HG02763 (cell line): ENCODE measurements at regions not wholly inside any gene's neighbourhood (a gene's known extent, or its start where the extent isn't known, plus 50 kb on each side); places are given as distances from the start of the nearest gene placed in this dataset.

Source experiments
- ATAC-seq: cut with Tn5 transposase; IDR thresholded peaks from one replicate; pipeline ENCODE4 v1.9.1; 2021; ENCODE audit warnings: mild to moderate bottlenecking, moderate library complexity; ENCODE audit not compliant: unreplicated experiment

- no peak for ATAC-seq
Observed at GRCh38 chr5:120988941-120989340, 524.8 kb downstream of the PRR16 start.

- ATAC-seq: no peak
Observed at GRCh38 chr5:120991569-120991968, 527.5 kb downstream of the PRR16 start.

- ATAC-seq: no peak
Observed at GRCh38 chr5:120994112-120994511, 530.0 kb downstream of the PRR16 start.

GRCh38 chr5:120999550-120999949 is 535.5 kb downstream of the PRR16 start:
- no peak for ATAC-seq

- ATAC-seq: no peak
Observed at GRCh38 chr5:121006217-121006616, 542.1 kb downstream of the PRR16 start.

GRCh38 chr5:121008041-121008440 is 543.9 kb downstream of the PRR16 start:
- ATAC-seq: no peak

GRCh38 chr5:121009058-121009457 is 545.0 kb downstream of the PRR16 start:
- ATAC-seq: no peak

GRCh38 chr5:121018004-121018403 is 553.9 kb downstream of the PRR16 start:
- ATAC-seq: no peak

- no peak for ATAC-seq
Observed at GRCh38 chr5:121019106-121019505, 555.0 kb downstream of the PRR16 start.

- no peak for ATAC-seq
Observed at GRCh38 chr5:121019734-121020133, 555.6 kb downstream of the PRR16 start.

- no peak for ATAC-seq
Observed at GRCh38 chr5:121021681-121022080, 557.6 kb downstream of the PRR16 start.

- ATAC-seq: no peak
Observed at GRCh38 chr5:121024416-121025311, 560.6 kb downstream of the PRR16 start.

GRCh38 chr5:121025671-121026070 is 561.6 kb downstream of the PRR16 start:
- no peak for ATAC-seq

- no peak for ATAC-seq
Observed at GRCh38 chr5:121027636-121028035, 563.5 kb downstream of the PRR16 start.

GRCh38 chr5:121029536-121030245 is 565.6 kb downstream of the PRR16 start:
- ATAC-seq: no peak

GRCh38 chr5:121031491-121031890 is 567.4 kb downstream of the PRR16 start:
- no peak for ATAC-seq

- ATAC-seq: no peak
Observed at GRCh38 chr5:121033334-121033733, 569.2 kb downstream of the PRR16 start.

- no peak for ATAC-seq
Observed at GRCh38 chr5:121038438-121038837, 574.3 kb downstream of the PRR16 start.

- no peak for ATAC-seq
Observed at GRCh38 chr5:121049971-121050370, 585.9 kb downstream of the PRR16 start.

GRCh38 chr5:121053055-121053985 is 589.2 kb downstream of the PRR16 start:
- no peak for ATAC-seq

- no peak for ATAC-seq
Observed at GRCh38 chr5:121055586-121055985, 591.5 kb downstream of the PRR16 start.
